LNCaP clone FGC (cell line): ENCODE measurements at regions not wholly inside any gene's neighbourhood (a gene's known extent, or its start where the extent isn't known, plus 50 kb on each side); places are given as distances from the start of the nearest gene placed in this dataset.
"Not testable (repeated sequence)": the region's sequence is repeated elsewhere in the genome, so short reads cannot be mapped to it uniquely, and the experiment has no call there.

Experiments used
- DNase-seq: peaks from one replicate; pipeline ENCODE4 v3.0.0-alpha.2; 2011; ENCODE audit warnings: low read depth
- H3K4me3 ChIP-seq: 2 replicates; pipeline ENCODE4 v1.5.1; 2011; ENCODE audit warnings: mild to moderate bottlenecking, low read depth, low read length, control low read depth
- TF ChIP-seq, protein P1 (sequence below): IDR thresholded peaks from 2 replicates; pipeline ENCODE4 v1.5.1; 2012; ENCODE audit warnings: mild to moderate bottlenecking; ENCODE audit not compliant: control insufficient read depth, insufficient read depth; ENCODE audit errors: extremely low read depth

DNA sequence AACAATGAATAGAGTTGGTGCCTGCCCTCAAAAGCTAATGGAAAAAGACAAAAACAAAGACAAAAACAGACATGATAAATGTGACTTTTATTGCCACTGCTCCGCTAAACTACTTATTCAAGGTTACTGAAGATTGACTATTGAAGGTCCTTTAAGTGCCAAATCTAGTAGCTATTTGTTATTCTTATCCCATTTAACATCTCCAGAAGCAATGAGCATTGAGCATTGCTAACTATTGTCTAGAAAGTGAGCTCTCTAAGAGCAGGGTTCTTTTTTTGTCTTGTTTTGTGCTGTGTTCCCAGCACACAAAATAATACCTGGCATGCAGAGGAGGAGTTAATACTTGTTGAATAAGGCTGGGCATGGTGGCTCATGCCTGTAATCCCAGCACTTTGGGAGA, 95.4 kb upstream of the SFRP2 start:
- TF ChIP-seq, protein P1, sequence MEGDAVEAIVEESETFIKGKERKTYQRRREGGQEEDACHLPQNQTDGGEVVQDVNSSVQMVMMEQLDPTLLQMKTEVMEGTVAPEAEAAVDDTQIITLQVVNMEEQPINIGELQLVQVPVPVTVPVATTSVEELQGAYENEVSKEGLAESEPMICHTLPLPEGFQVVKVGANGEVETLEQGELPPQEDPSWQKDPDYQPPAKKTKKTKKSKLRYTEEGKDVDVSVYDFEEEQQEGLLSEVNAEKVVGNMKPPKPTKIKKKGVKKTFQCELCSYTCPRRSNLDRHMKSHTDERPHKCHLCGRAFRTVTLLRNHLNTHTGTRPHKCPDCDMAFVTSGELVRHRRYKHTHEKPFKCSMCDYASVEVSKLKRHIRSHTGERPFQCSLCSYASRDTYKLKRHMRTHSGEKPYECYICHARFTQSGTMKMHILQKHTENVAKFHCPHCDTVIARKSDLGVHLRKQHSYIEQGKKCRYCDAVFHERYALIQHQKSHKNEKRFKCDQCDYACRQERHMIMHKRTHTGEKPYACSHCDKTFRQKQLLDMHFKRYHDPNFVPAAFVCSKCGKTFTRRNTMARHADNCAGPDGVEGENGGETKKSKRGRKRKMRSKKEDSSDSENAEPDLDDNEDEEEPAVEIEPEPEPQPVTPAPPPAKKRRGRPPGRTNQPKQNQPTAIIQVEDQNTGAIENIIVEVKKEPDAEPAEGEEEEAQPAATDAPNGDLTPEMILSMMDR, result no peak
- DNase-seq, result no peak
- H3K4me3 ChIP-seq, result no peak overlapping the region

GRCh38 chr4:153880983-153881382, 92.1 kb upstream of the SFRP2 start:
- no peak overlapping the region for H3K4me3 ChIP-seq
- no peak for DNase-seq
- TF ChIP-seq, protein P1, result no peak

DNA sequence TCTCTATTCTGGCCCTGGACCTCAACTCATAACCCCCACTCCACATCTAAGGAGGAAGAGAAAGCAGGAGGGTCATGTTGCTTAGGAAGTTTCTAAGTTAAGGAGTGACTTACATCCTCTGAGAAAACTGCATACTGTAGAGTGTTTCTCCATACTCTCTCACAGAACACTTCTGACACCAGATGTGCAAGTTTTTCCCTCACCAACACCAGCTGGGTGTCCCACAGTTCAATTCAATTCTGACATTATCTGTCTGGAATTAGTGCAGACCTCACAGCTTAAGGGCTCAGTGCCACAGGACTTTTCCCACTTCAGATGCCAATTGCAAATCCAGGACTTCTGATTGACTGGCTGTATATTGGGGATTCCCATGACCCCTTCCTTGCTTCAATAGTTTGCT, 89.0 kb upstream of the SFRP2 start:
- H3K4me3 ChIP-seq, result no peak overlapping the region
- TF ChIP-seq, protein P1, result no peak
- no peak for DNase-seq

DNA sequence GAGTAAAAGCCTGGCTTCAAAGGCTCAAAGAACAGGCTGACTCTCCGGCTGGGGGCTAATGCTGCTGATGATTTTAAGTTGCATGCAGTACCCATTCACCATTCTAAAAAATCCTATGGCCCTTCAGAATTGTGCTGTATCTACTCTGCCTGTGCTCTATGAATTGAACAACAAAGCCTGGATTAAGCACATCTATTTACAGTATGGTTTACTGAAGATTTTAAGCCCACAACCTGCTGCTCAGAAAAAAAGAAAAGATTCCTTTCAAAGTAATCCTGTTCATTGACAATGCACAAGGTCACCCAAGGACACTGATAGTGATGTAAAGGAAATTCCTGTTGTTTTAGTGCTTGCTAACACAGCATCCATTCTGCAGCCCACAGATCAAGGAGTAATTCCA, 84.9 kb upstream of the SFRP2 start:
- no peak for DNase-seq
- no peak overlapping the region for H3K4me3 ChIP-seq
- TF ChIP-seq, protein P1, result no peak

GRCh38 chr4:153866766-153867165, 77.9 kb upstream of the SFRP2 start:
- not testable (repeated sequence) for DNase-seq, H3K4me3 ChIP-seq

- TF ChIP-seq, protein P1, result no peak
- H3K4me3 ChIP-seq, result no peak overlapping the region
- no peak for DNase-seq
Observed at GRCh38 chr4:153852501-153852900, 63.6 kb upstream of the SFRP2 start.

DNA sequence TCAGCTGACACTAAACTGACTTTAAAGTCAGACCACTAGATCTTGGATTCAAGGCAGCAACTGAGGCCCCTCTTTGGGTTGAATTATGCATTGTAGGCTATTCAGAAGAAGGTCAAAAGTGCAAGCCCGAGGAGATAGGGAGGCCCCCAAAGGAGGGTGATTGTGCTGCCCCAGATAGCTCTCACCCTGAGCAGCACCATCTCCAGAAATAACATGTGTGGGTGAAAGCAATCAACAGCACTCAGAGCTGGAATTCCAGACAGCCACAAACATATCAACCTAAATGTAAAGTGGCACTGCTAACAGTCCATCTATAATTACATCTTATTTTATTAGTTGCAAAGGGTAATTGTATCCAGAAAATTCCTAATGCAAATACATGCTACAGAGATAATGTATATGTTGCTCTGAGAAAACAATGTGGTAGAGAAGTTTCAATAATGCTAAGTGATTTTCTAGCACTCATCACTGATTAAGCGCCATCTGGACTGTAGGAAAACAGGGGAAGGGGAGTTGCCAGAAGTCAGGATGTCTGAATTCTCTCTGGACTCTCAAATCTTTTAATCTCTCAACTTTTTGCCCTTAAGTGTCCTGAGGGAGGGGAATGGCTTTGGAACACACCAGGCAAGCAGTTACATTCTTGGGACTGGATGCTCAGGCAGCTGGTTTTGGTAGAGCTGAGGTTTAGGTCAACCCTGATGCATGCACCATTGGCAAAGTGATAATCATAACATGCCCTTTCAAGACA, 61.8 kb upstream of the SFRP2 start:
- no peak for DNase-seq
- TF ChIP-seq, protein P1, result no peak
- no peak overlapping the region for H3K4me3 ChIP-seq

DNA sequence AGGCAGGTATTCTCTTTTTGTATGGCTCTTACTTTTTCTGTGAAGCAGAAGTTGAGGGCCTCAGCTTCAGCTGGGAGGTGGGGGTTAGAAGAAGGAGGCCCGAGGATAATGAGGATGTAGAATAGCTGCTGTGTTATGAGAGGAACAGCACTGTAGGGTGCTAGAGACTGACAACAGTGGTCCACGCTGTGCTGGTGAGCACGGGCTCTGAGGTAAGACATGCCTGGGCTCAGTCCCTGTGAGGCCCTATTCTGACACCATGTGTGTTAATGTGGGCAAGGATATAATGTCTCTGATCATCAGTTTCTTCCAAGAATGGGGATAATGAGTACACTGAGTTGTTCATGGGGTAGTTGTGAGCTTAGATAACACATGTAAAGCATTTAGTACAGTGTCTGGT, 55.3 kb upstream of the SFRP2 start:
- DNase-seq, result no peak
- TF ChIP-seq, protein P1, result no peak
- H3K4me3 ChIP-seq, result no peak overlapping the region
